HG03442 (cell line): ENCODE measurements at regions not wholly inside any gene's neighbourhood (a gene's known extent, or its start where the extent isn't known, plus 50 kb on each side); places are given as distances from the start of the nearest gene placed in this dataset.
A peak's percentile ranks its signal among the peaks of the same experiment; 100 is the strongest.

Experiments
- ATAC-seq: cut with Tn5 transposase; IDR thresholded peaks from one replicate; pipeline ENCODE4 v1.9.1; 2021; ENCODE audit warnings: mild to moderate bottlenecking, moderate library complexity; ENCODE audit not compliant: unreplicated experiment

DNA sequence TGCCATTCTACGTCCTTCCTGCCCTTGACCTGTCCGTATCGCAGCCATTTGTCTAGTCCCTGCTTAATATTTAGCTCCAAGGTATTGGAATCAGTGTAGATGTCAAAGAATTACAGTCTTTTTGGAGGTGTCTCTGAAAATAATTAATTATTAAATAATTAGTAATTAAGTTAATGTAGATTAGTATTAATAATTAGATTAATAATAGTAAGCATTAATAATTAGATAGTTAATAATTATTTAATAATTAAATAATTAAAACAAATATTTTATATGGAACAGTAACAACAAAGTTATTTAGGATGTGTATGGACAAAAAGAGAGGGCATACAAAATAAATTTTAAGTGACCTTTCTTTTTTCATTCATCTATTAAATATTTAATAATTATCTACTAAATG lies 639.6 kb downstream of the AACS start:
- no peak for ATAC-seq

DNA sequence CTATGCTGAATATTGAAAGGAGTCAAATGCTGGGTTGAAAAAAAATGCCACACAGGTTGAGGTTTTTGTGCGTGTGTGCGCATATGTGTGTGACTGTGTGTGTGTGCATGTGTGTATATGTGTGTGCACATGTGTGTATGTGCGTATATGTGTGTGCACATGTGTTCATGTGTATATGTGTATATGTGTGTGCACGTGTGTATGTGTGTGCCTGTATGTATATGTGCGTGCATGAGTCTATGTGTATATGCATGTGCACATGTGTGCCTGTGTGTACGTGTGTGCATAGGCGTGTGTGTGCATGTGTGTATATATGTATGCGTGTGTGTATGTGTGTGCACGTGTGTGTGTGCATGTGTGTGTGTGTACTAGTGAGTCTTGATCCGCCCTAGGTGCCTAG lies 655.7 kb downstream of the AACS start:
- ATAC-seq = no peak

DNA sequence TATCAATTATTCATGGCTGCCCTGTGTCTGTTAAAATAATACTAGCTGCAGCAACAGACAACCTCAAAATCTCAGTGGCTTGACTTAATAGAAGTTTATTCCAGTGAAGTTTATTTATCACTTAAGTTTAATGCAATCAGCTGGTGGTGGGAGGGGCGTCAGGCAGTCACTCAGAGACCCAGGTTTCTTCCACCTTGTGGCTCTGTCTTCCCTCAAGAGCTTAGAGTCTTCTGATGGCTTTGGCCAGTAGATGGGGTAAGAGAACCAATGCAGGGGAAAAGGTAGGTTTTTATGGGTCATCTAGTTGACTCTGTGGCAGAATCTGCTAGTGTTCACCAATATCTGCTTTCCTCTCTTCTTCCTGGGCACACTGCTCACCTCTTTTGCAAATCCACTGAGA lies 668.9 kb downstream of the AACS start:
- ATAC-seq = no peak

DNA sequence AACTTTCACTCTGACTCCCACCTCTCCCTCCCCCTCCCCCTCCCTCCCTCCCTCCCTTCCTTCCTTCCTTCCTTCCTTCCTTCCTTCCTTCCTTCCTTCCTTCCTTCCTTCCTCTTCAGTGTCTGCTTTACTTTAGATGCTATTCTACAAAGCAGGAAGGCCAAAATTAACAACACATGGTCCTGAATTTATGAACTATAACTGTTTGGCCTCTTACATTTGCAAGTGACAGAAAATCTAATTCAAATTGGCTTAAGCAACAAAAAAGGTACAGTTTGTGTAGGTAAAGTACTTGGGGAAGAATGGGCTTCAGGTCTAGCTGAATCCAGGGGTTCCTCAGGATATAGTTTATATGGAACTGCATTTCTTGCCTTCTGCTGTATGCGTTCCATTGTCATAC lies 673.0 kb downstream of the AACS start:
- ATAC-seq = no peak

DNA sequence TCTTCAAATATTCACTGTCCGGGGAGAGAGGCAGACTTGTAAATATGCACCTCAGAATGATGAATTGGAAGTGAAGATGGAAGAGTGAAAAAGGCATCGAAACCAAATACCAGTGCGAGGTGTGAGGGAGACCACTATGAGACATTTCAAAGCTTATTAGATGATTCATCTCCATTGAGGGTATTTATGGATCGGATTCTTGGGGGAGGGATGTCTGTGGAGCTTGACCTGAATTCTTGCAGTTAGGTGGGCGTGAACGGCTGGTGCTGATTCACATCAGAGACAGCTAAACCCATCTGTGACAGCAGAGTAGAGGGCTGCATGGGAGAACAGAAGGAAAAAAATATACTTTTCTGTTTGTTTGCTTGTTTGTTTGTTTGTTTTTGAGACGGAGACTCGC lies 677.2 kb downstream of the AACS start:
- ATAC-seq = no peak

DNA sequence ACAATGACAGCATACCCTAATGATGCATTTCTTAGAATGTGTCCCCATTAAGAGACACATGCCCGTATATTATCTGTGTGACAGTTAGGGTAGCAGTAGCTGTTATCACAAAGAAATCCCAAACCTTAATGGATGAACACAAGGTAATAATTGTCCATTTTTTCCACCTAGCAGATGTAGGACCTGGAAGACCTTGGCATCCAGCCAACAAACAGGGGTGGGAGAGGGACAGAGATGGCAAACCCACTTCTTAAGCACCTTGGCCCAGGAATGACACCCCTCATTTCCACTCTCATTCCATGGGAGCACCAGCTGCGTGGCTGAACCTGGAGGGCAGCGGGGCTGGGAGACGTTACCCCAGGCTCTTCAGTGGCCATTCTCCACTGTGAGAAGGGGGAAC lies 679.0 kb downstream of the AACS start:
- no peak for ATAC-seq

DNA sequence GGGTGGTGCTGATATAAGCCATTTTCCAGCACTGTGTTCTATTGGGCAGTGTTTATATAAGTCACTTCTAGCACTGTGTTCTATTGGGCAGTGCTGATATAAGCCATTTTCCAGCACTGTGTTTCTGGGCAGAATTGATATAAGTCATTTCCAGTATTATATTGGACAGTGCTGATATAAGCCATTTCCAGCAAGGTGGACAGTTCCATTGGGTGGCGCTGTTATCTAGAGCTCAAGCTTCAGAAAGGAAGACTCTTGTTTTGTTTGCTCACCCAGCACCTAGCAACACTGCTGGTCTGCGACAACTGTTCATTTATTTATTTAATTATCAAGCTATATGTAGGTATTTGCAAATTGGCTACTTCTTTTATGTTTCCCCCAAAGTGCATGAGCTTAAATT lies 690.3 kb downstream of the AACS start:
- ATAC-seq = no peak

DNA sequence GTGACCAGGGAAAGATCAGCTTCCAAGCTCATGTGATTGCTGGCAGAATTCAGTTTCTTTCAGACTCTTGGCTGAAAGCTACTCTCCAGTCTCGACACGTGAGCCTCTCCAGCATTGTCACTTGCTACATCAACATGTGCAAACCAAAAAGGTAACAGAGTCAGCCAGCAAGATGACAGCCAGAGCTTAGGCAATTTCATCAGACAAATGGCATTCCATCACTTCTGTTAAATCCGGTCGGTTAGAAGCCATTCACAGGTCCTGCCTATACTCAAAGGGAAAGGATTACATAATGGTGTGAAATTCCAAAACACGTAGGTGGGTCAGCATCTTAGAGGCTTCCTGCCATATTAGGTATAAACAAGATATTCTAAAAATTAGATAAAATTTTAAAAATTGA lies 700.9 kb downstream of the AACS start:
- no peak for ATAC-seq

DNA sequence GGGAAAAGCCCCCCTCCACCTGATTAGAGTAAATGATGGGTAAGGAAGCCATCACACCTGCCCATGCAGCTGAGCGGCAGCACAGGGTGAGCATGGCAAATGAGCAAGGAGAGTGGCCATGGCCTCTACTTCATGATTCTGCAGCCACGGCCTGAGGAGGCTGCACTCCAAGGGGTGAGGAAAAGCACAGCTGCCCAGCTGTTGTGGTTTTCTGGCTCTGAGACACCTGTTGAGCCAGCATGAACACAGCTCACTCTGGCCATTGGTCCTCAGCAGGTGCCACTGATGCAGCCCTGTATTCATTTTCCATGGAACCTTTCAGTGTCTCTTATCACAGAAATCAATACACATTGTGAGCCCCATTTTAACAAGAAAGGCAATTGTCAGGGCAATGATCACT lies 707.2 kb downstream of the AACS start:
- ATAC-seq = no peak

DNA sequence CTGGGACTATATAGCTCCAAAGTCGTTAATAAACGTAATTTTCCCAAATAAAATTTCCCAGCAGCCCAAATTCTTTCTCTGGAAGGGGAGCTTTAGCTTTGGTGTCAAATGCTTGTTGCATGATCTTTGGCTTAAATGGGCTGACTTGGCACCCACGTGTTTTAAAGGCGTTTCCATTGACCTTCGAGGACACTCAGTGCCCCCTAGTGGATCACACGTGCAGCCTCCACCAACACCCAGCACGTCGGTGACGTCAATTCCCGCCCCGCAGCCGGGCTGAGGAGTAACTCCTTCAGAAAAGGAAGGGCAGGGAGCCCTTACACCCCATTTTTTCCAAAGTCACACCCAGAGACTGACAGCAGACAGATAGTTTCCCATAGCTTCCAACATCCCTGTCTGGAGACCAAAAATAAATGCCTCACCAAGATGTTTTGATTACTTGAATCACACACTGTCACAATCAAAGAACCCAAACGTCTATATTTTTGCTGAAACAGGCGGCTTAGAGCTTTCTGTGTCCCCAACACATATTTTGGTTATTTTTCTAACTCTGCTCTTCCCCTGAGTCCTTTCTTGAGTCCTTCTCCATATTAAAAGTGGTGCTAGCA lies 707.9 kb downstream of the AACS start:
- ATAC-seq = peak; percentile 80

DNA sequence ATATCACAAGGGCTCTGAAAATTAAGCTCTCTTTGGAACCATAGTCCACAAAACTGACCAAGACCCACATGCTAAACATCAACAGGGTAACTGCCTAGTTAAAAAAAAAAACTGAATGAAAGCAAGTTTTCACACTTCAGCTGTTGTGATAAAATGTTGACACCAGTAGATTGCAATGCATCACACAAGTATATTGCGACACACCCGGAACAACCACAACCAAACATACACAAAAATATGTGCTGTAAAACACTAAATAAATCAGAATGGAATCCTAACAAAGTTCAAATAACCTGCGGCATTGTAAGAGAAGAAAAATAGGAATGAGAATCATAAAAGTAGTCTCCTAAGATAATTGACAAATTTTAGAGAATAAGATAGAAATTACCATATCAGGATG lies 710.3 kb downstream of the AACS start:
- no peak for ATAC-seq

DNA sequence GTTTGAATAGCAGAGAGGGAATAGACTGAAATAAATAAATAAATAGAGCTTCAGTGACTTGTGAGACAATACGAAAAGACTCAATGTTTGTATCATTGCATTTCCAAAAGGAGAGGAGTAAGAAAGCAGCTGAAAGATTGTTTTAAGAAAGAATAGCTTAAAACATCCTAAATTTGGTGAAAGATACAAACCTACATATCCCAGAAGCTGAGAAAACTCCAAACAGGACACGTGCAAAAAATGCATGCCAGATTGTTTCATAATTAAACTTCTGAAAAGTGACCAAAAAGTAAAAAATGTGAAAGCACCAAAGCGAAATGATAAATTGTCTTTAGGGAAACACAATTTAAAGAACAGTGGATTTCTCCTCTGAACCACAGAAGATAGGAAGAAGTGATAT lies 711.0 kb downstream of the AACS start:
- no peak for ATAC-seq

DNA sequence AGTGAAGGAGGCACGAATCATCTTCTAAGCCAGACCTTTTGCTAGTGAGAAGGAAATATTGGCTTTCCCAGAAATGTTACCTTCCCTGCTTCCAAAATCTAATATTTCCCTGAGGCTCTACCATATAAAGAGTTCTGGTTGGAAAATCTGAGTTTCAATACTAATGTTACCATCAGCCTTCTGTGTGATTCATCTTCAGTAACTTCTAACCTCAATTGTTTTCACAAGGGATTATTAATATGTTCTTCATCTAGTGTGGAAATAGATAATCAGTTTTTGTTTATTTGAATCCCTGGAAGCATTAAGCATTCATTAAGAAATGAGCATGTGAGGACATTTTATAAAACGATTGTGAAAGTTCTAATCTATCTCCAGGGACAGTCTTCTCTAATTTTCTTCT lies 720.9 kb downstream of the AACS start:
- no peak for ATAC-seq

DNA sequence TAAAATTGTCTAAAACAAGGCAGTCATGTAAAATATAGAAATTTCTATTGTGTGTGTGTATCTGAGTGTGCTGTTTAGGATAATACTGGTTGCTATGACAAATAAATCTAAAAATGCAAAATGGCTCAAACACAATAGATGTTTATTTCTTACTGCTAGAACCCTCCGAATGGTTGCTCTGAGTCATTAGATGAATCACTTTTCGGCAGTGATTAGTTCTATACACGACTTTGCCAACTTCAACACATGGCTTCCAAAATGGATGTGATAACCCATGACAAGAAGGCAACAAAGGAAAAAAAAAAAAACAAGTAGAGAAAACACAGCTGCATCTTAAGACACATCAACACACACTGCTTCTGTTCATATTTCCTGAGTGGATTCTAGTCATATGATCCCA lies 729.2 kb downstream of the AACS start:
- ATAC-seq = no peak

DNA sequence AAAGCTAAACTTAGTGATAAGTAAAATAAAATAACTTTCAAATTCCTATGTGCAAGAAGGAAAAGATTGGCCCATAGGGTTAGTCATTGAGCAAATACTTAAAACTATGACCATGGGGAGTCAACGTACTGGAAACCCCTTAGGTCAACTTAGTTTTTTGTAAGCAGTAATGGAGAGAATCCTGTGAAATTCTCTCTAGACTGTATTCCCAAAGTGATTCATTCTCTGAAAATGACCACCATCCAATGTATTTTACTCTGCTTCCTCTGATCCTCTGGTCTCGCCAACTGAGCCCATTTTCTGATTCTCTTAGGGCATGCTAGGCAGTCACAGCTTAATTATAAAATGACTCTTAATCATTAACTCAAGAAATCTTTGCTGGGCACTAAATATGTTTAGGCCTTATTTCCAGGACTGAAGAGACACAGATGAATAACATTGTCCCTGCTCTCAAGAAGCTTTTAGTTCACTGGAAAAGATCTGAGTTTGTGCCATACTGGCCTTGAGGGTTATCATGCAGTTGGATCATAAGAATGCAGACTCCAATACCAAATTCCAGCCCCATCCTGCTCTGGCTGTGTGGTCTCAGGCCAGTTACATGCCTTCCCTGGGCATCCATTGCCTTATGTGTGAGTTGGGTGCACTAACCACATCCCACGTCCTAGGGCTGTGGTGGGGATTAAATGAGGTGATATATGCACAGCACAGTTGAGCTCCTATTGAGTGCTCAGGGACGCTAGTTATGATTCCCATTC lies 732.4 kb downstream of the AACS start:
- ATAC-seq = no peak

DNA sequence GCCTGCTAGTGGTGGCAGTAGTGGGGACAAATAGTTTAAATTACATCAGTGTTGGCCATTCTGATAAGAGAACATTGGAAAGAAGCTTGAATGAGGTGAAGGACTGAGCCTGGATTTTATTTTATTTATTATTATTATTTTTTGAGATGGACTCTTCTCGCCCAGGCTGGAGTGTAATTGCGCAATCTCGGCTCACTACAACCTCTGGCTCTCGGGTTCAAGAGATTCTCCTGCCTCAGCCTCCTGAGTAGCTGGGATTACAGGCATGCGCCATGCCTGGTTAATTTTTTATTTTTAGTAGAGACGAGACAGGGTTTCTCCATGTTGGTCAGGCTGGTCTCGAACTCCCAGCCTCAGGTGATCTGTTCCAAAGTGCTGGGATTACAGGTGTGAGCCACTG lies 739.4 kb downstream of the AACS start:
- ATAC-seq = no peak

DNA sequence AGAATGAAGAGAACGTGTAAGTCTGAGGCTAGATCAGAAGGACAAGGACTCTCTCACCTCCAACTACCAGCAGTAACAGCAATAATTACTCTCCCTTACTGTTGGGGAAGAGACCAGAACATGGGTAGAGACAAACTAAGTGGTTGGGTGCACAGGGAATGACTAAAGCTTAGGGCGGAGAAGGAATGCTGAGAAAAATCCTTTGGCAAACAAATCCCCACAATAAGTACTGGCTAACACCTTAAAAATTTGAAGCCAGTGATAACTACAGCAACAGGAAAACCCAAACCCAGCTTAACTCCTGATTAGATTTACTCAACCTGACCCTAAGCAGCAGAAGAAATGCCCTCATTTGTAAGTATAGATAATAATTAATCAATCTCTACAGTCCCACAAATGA lies 759.0 kb downstream of the AACS start:
- no peak for ATAC-seq

DNA sequence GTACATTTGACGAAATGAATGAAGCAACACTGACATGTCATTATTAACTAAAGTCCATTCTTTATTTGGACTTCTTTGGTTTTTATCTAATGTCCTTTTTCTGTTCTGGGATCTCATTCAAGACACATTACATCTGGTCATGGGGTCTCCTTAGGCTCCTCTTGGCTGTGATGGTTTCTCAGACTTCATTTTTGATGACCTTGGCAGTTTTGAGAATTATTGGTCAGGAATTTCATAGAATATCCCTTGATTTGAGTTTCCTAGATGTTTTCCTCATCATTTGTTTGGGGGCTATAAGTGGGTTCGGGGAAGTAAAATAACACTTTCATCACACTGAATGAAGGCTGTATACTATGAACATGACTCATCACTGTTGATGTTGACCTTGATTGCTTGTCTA lies 770.6 kb downstream of the AACS start:
- no peak for ATAC-seq

DNA sequence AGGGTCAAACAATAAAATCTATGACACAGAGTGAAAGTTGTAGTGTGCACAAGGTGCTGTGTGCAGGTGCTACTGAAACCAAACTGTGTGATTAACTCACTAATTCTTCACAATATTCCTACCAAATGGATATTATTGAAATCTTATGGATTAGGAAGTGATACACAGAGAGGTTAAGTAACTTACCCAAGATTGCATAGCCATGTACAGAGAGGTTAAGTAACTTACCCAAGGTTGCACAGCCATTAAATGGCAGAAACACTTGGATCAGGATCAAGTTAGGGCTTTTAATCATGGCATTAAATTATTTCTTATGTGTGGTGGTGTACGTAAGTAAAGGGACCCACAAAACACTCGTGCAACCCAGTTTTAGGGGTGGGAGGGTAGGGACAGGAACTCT lies 771.4 kb downstream of the AACS start:
- ATAC-seq = no peak

DNA sequence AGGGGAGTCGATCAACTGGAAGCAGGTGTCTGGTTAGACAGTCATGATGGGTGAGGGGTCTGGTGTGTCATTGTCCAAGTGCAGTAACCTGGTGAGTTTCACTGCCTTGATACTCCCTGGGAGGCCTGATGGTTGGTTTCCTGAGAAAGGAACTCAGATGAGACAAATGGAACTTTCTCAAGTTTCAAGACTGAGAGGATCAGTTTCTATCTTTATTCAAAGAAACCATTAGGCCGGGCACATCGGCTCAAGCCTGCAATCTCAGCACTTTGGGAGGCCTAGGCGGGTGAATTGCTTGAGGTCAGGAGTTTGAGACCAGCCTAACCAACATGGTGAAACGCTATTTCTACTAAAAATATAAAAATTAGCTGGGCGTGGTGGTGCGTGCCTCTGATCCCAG lies 776.1 kb downstream of the AACS start:
- ATAC-seq = no peak

DNA sequence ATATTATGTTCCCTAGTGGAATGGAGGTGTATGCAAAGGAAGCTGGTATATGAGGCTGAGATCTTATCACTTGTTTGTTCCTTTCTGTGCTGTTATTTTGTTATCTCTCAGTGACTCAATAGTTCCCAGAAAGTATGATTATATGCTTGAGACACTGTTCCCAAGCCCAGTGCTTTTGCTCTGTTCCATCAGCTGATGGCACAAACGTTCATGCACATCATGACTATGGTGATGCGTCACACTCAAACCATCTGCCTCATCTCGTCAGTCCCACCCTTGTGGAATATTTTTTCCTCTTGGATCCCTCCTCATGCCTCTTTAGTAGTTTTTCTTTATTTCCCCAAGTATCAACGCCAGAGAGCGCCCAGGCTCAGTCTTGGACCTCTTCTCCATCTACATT lies 786.9 kb downstream of the AACS start:
- no peak for ATAC-seq

DNA sequence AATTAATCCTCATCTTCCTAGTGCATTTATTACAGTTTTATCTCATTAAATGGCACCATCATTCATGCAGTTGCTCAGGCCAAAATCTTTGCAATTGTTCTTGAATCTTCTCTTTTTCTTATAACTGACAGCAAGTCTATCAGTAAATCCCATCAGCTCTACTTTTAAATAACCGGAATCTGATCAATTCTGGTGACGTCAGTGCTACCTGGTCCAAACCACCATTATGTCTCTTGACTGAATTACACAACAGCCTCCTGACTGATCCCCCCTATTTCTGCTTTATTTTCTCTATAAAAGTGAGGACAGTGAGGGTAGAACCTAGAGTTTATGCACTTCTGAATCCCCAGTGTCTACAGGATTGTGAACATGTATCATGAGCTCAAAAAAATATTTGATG lies 787.4 kb downstream of the AACS start:
- no peak for ATAC-seq

DNA sequence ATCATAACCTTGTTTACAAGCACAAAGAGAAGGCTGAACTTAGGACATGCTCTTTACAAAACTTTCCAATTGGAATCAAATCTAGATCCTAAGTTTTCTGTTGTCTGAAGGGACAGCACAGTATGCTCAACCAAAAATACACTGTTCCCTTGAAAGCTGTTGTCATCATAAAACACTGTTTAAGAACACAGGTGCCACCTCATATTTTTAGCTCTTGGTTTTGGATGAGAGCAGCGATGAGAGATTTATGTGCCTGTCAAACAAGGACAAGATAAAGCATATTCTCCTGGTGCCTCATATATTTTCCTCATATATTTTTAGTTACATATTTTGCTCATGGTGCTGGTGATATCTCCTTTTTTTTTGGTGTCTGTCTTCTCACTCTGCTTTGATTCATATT lies 788.4 kb downstream of the AACS start:
- no peak for ATAC-seq
